WTC11 (cell line): ENCODE measurements at regions not wholly inside any gene's neighbourhood (a gene's known extent, or its start where the extent isn't known, plus 50 kb on each side); places are given as distances from the start of the nearest gene placed in this dataset.
"Not testable (repeated sequence)": the region's sequence is repeated elsewhere in the genome, so short reads cannot be mapped to it uniquely, and the experiment has no call there.

Experiments used
- ATF3 ChIP-seq: sonication (generic); formaldehyde crosslinking; conservative IDR thresholded peaks from 2 replicates; pipeline ENCODE4 v1.8.1; 2022; ENCODE audit warnings: mild to moderate bottlenecking, missing genetic modification reagents
- CREB1 ChIP-seq: sonication (generic); formaldehyde crosslinking; IDR thresholded peaks from 2 replicates; pipeline ENCODE4 v1.8.0; 2023; ENCODE audit warnings: mild to moderate bottlenecking, missing genetic modification reagents
- CREM ChIP-seq: sonication (generic); formaldehyde crosslinking; IDR thresholded peaks from 2 replicates; pipeline ENCODE4 v1.8.1; 2022; ENCODE audit warnings: mild to moderate bottlenecking, missing genetic modification reagents, moderate library complexity
- CTCF ChIP-seq: fragments of 200-600 bp; IDR thresholded peaks from 2 replicates; pipeline ENCODE4 v1.8.0; 2022; ENCODE audit warnings: antibody characterized with exemption
- E2F1 ChIP-seq: sonication (generic); formaldehyde crosslinking; IDR thresholded peaks from 2 replicates; pipeline ENCODE4 v1.8.0; 2022; ENCODE audit warnings: mild to moderate bottlenecking, missing genetic modification reagents
- MLX ChIP-seq: sonication (generic); formaldehyde crosslinking; IDR thresholded peaks from 2 replicates; pipeline ENCODE4 v1.8.1; 2023; ENCODE audit warnings: mild to moderate bottlenecking, missing genetic modification reagents, moderate library complexity
- NFYB ChIP-seq: sonication (generic); formaldehyde crosslinking; conservative IDR thresholded peaks from 2 replicates; pipeline ENCODE4 v1.8.0; 2022; ENCODE audit warnings: low read depth, missing genetic modification reagents
- RELA ChIP-seq: sonication (generic); formaldehyde crosslinking; IDR thresholded peaks from 2 replicates; pipeline ENCODE4 v1.8.1; 2022; ENCODE audit warnings: missing genetic modification reagents, mild to moderate bottlenecking, borderline replicate concordance
- SP1 ChIP-seq: sonication (generic); formaldehyde crosslinking; conservative IDR thresholded peaks from 2 replicates; pipeline ENCODE4 v1.8.1; 2022; ENCODE audit warnings: missing genetic modification reagents
- STAT6 ChIP-seq: sonication (generic); formaldehyde crosslinking; conservative IDR thresholded peaks from 2 replicates; pipeline ENCODE4 v1.8.1; 2023; ENCODE audit warnings: mild to moderate bottlenecking, low read depth, missing genetic modification reagents, moderate library complexity
- TF ChIP-seq, protein P1 (sequence below): sonication (generic); formaldehyde crosslinking; IDR thresholded peaks from 2 replicates; pipeline ENCODE4 v1.8.0; 2022; ENCODE audit warnings: mild to moderate bottlenecking, missing genetic modification reagents
- TF ChIP-seq, protein P2 (sequence below): sonication (generic); formaldehyde crosslinking; IDR thresholded peaks from 2 replicates; pipeline ENCODE4 v1.8.1; 2022; ENCODE audit warnings: low read depth, mild to moderate bottlenecking, moderate library complexity, missing genetic modification reagents, borderline replicate concordance

GRCh38 chr18:60918862-60919261, 414.4 kb upstream of the CDH20 start:
- not testable (repeated sequence) for TF ChIP-seq CREM (CRISPR knock-in tag); ATF3; RELA; CTCF; STAT6 (CRISPR knock-in tag); MLX (CRISPR knock-in tag); SP1 (CRISPR knock-in tag); NFYB (CRISPR knock-in tag); E2F1 (CRISPR knock-in tag); CREB1 (CRISPR knock-in tag)
- TF ChIP-seq, protein P1, sequence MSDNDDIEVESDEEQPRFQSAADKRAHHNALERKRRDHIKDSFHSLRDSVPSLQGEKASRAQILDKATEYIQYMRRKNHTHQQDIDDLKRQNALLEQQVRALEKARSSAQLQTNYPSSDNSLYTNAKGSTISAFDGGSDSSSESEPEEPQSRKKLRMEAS, result not testable (repeated sequence)
- TF ChIP-seq, protein P2, sequence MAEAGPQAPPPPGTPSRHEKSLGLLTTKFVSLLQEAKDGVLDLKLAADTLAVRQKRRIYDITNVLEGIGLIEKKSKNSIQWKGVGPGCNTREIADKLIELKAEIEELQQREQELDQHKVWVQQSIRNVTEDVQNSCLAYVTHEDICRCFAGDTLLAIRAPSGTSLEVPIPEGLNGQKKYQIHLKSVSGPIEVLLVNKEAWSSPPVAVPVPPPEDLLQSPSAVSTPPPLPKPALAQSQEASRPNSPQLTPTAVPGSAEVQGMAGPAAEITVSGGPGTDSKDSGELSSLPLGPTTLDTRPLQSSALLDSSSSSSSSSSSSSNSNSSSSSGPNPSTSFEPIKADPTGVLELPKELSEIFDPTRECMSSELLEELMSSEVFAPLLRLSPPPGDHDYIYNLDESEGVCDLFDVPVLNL (CRISPR knock-in tag), result not testable (repeated sequence)
